Kidney capillary endothelial cell (primary cell): ENCODE measurements at regions not wholly inside any gene's neighbourhood (a gene's known extent, or its start where the extent isn't known, plus 50 kb on each side); places are given as distances from the start of the nearest gene placed in this dataset.
"Not testable (repeated sequence)": the region's sequence is repeated elsewhere in the genome, so short reads cannot be mapped to it uniquely, and the experiment has no call there.

Experiments
- DNase-seq: peaks from one replicate; pipeline ENCODE4 v3.0.0-alpha.2; 2018; ENCODE audit warnings: low spot score

GRCh38 chr16:23013484-23013883 is 135.8 kb downstream of the USP31 start:
- DNase-seq, result no peak

- no peak for DNase-seq
Measured at GRCh38 chr16:23009075-23009474, 140.2 kb downstream of the USP31 start.

GRCh38 chr16:23008041-23008440 is 141.2 kb downstream of the USP31 start:
- DNase-seq, result no peak

GRCh38 chr16:23006380-23006779 is 142.9 kb downstream of the USP31 start:
- no peak for DNase-seq

GRCh38 chr16:23005951-23006350 is 143.3 kb downstream of the USP31 start:
- no peak for DNase-seq

- no peak for DNase-seq
Measured at GRCh38 chr16:22989598-22989997, 159.7 kb downstream of the USP31 start.

GRCh38 chr16:22983614-22984013 is 165.6 kb downstream of the USP31 start:
- no peak for DNase-seq

GRCh38 chr16:22980514-22980913 is 166.6 kb downstream of the HS3ST2 start:
- not testable (repeated sequence) for DNase-seq

GRCh38 chr16:22979038-22979437 is 165.1 kb downstream of the HS3ST2 start:
- DNase-seq, result no peak

GRCh38 chr16:22977294-22977697 is 163.3 kb downstream of the HS3ST2 start:
- peak; percentile 7 for DNase-seq

GRCh38 chr16:22973522-22973921 is 159.6 kb downstream of the HS3ST2 start:
- DNase-seq, result no peak

GRCh38 chr16:22971346-22971924 is 157.5 kb downstream of the HS3ST2 start:
- DNase-seq, result no peak

- DNase-seq, result no peak
Measured at GRCh38 chr16:22970209-22970865, 156.4 kb downstream of the HS3ST2 start.

GRCh38 chr16:22969567-22969966 is 155.6 kb downstream of the HS3ST2 start:
- DNase-seq, result no peak

GRCh38 chr16:22968931-22969330 is 155.0 kb downstream of the HS3ST2 start:
- no peak for DNase-seq

- DNase-seq, result no peak
Measured at GRCh38 chr16:22967521-22968095, 153.6 kb downstream of the HS3ST2 start.
